ENCODE measurements at regions not wholly inside any gene's neighbourhood (a gene's known extent, or its start where the extent isn't known, plus 50 kb on each side); places are given as distances from the start of the nearest gene placed in this dataset.
"Not testable (repeated sequence)": the region's sequence is repeated elsewhere in the genome, so short reads cannot be mapped to it uniquely, and the experiment has no call there.

DNA sequence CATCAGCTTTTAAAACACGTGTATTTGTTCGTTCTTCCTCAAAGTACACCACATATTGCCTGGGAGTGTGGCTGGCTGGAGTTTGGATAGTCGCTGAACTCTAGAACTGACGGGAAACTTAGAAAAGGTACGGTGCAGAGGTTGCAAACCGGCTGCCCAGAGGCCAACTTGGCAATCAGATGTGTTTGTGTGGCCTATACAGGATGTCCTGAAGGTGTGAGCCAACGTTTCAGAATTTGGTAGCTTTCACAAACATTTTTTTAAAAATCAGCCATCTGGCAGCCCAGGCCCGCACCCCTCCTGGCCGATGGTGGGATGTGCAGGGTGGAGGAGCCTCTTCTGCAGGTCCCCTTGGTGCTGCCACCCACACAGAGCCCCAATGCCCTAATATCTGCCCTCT is 73.6 kb upstream of the SLC25A33 start:
- no peak for DNase-seq (ENCODE audit: low read depth in 2 of 2)

DNA sequence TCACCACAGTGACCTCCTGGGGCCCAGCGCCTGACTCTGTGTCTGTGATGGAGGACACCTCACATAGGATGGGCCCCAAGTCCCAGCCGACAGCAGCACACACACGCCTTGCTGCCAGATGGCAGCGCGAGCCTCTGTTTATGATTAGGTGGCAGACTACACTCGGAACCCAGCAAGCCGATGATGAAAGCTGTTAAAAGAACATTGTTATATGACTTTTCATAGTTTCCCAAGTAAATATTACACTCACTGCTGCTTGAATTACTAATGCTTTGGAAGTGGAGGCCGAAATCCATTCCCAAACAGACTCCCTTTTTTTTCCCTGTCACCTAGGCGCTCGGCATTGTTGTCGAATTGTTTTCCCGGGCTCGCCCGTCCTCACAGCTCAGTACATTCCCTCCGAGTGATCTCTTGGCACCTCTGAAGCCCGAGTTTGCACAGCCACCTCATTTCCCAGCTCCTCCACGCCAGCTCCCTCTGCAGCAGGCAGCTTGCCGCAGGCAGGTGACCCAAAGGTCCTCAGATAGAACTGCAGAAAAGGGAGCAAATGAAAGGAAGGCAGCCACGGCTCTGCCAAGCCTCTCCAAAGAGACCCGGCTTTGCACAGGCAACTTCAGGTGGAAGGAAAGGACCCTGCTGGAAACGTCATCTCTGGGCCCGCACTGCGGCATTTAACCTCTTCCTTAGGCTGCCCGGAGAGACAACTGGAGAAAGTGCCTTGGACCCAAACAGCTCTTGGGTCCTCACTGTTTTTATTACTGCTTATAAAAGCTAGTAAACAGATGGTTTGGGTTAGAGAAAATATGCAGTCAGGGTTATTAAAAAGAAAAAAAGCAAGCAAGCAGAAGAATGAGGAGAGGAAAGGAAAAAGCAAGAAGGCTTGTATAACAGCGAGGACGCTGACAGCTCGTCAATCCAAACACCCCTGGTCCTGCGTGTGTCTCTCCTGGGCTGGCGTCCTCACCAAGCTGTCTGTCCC is 72.2 kb upstream of the SLC25A33 start:
- DNase-seq (ENCODE audit: low read depth in 2 of 2), result no peak

DNA sequence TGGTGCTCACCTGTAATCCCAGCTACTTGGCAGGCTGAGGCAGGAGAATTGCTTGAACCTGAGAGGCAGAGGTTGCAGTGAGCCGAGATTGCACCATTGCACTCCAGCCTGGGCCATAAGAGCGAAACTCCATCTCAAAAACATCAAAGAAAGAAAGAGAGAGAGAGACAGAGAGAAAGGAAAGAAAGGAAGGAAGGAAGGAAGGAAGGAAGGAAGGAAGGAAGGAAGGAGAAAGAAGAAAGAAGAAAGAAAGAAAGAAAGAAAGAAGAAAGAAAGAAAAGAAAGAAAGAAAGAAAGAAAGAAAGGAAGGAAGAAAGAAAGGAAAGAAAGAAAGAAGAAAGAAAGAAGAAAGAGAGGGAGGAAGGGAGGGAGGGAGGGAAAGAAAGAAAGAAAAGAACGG is 69.4 kb upstream of the SLC25A33 start:
- DNase-seq (ENCODE audit: low read depth in 2 of 2), result not testable (repeated sequence)

DNA sequence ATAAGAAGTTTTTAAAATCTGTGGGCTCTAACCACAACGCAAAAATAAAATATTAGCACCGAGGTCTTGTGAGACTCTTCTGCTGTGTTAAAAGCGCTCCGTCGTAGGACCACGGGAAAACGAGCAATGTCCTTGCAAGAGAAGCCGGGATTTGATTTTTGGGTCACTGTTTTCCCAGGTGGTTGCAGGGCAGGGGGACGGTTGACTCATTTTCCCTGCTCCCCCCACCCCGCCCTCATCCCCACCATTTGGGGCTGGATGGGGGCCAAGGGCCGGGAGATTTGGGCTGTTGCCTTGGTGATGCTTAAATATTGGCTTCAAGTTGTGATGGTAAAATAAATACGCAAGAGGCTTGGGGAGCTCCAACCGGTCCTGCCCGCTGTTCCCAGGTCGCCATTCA is 67.6 kb upstream of the SLC25A33 start:
- DNase-seq (ENCODE audit: low read depth in 2 of 2), result no peak

DNA sequence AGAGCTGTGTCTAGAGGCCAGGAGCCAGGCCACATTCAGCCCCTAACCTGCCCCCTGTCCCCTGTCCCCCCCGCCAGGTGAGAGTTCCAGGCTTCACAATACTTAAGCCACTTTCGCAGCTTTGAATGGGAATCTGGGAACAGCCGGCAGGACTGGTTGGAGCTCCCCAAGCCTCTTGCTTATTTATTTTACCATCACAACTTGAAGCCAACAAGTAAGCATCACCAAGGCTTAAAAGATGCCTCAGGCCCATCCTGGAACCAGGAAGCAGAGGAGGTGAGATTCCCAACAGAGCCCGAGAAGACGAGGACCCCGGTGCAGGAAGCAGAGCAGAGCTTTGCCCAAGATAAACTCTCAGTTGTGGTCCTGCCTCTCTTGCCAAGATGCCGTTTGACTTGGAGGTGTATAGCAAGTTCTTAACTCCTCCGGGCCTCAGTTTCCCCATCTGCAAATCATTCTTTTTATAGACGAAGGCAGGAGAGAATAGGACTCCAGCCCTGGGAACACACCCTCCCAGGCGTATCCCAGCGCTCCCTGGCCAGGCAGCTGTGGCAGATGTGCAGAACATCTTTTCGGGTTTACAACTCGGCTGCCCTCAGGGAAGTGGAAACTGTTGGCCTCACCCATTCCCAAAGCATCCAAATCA is 66.8 kb upstream of the SLC25A33 start:
- DNase-seq (ENCODE audit: low read depth in 2 of 2), result no peak

DNA sequence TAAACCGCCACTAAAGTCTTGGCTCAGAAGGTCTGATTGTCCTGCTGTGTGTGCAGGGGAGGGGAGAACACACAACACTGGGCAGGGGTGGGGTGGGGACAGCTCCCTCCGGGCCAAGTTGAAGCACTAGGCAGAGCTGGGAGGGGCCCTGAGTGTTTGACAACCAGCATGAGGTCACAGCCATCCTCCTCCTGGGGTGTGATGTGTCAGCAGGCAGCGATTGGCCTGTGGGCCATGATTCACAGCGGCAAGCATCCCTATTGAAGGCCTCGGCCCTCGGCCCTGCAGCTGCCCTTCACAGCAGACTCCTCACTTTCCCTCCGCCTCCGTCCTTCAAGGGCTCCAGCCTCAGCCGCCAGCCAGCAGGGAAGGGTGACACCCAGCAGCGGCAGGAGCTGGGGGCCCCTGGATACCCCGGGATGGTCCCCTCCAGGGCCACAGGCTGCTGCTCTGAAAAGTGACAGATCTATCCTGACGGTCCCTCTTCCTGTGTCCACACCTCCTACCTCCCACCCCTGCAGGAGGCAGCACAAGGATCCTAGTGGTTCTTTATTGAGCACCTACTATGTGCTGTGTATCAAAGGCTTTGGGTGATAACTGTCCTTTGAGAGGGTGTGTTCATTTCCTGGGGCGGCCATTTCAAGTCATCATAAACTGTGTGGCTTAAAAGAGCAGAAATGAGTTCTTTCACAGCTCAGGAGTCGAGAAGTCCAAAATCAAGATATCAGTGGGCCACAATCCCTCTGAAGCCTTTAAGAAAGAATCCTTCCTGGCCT is 66.0 kb upstream of the SLC25A33 start:
- DNase-seq (ENCODE audit: low read depth in 2 of 2), result peak in 1 of 2 donors; percentile 4

DNA sequence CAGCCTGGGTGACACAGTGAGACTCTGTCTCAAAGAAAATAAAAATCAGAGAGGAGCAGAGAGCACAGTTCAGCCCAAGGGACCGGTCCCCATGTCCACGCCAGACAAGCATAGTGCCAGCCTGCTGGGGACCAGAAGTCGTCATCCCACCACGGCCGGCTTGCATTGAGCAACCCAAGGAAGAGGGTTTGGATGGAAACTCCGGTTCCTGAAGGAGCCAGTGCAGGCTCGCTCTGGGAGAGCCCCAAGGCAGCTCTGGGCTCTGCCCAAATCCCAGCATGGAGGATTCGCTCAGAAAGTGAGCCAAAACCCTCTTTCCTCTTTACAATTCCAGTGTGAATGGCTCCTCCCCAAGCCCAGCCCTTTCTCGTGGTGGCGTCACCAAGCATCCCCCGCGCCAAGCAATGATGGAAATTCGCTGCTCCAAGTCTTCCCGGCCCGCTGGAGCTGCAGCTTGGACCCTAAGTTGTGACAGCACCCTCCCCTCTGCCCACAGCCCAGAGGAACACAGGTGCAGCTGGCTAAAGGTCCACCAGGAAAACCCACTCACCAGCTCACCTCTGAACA is 64.1 kb upstream of the SLC25A33 start:
- no peak for DNase-seq (ENCODE audit: low read depth in 2 of 2)

DNA sequence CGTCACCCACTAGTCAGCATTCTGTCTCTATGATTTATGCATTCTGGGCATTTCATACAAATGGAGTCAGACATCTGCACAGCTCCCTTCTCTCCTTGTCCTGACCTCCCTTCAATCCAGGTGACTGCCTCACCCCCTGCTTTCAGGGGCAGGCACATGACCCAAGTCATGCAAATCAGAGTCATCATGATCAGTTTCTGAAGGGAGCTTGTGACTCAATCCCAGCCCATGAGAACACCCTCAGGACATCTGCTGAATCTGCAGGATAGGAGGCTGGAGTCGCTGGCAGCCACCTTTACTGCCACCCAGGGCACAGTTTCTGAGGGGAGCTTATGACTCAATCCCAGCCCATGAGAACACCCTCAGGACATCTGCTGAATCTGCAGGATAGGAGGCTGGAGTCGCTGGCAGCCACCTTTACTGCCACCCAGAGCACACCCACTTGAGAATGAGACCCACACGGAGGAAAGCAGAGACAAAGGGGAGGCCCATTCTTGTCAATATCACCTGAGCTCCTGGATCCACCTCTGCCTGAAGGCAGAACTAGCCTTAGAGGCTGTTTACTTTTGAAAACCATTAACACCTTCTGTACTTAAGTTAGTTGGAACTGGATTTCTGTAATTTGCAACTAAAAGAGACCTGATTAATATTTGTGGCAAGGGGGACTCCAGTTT is 62.3 kb upstream of the SLC25A33 start:
- DNase-seq (ENCODE audit: low read depth in 2 of 2), result peak in 1 of 2 donors; percentile 4

DNA sequence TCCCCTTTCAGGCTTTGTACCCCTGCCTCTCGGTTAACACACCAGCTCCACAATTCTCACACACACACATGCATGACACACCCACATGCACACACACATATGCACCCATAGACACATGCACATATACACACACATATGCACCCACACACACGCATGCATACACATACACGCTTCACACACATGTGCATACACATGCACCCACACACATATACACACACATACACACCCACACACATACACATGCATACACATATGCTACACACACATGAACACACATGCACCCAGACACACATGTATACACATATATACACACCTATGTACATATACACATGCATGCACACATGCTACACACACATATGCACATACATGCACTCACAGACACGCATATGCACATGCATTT is 61.7 kb upstream of the SLC25A33 start:
- DNase-seq (ENCODE audit: low read depth in 2 of 2), result no peak

DNA sequence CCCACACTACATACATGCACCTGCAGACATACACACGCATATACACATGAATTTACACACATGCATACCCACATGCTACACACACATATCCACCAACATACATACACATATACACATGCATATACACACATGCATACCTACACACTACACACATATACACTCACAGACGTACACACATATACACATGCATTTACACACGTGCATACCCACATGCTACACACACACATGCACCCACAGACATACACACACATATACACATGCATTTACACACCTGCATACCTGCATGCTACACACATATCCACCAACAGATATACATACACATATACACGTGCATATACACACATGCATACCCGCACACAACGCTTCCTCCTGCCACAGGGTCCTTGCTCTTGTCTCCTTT is 61.2 kb upstream of the SLC25A33 start:
- DNase-seq (ENCODE audit: low read depth in 2 of 2), result no peak

DNA sequence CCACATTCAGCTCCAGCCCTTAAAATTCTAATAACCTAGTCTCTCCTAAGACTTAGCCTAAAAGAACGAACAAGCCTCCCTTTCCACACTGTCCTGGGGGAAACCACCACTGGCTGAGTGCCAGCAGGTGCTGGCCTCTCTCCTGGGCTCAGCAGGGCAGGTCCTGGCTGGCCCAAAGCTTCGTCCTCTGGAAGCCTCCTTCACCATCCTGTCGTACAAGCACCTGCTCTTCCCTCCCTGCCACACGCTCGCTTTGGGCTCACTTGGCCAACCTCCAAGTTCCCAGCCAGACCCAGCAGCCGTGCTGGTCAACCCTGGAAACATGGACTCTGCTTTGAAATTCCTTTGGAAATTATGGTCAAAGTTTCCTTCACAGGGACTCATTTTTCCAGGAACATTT is 58.2 kb upstream of the SLC25A33 start:
- DNase-seq (ENCODE audit: low read depth in 2 of 2), result no peak

DNA sequence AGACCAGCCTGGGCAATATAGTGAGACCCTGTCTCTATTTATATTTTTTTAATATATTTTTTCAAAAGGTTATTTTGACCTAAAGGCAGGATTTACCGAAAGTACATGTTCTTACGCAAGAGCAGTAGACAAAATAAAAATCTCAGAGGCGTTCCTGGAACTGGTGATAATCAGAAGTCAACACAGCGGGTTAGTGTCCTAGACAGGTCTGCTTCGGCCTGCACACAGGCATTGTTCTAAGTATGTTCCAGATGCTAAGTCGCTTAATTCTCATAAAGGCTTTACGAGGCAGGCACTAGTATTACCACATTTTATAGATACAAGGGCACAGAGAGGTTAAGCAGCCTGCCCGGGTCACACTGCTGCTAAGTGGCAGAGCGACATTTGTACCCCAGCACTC is 56.9 kb upstream of the SLC25A33 start:
- DNase-seq (ENCODE audit: low read depth in 2 of 2), result no peak

DNA sequence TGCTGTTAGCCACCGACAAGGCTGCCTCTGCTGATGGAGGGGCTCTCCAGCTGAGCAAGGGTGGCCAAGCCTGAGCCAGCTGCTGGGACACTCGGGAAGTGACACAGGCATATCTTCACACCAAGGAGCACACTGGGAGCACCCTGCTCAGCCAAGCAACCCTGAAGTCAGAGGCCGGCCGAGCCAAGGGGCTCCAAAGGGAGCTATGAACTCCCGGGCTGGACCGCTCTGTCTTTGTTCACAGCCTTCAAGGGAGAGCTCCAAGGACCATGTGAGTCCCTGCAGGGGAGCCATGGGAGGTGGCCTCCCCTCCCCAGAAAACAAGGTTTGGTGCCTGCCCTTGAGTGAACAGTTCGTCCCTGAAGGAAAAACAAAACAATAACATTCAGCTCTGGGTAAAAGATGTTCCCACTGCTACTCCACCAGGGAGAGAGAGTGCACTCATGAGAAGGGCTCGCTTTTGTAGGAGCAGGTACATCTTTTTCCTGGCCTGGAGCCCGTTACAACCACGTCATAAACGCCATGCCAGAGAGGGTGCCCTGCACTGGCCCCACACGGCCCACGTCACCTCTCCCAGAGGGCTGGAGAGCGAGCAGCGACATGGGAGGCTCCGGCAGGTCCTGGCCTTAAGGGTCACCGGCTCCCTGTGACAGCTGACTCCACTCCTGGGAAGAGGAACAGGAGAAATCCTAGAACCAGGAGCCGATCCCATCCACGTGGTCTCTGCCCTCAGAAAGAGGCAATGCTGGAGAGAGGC is 56.3 kb upstream of the SLC25A33 start:
- no peak for DNase-seq (ENCODE audit: low read depth in 2 of 2)

DNA sequence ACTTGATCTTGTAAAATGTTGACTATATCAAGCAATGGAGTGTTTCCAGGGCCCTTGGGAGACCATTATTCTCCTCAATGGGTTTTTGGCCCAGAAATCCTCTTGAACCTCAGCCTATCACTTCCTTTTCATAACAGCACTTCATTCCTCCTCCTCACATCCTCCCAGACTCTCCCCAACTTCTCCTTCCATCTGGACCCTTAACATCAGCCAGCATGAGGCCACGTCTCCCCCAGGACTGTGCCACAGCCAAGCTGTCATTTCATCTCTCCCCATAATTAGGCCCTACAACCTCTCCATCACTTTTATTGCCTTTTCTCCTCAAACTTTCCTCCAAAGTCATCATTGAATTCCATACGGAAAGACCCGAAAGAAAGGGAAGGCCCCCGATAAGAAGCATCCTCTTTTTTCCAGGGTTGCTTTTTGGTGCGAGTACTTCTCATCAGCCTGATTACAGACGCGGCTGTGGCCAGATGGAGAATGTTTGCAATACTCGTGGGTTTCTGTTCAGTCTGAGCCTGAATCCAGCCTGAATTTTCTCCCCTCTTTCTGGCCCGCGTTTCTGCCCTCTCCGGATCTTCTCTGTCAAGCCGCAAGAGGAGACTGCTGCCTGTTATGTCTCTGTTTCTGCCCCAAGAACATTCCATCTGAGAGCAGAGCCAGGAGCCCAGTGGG is 52.7 kb upstream of the SLC25A33 start:
- DNase-seq (ENCODE audit: low read depth in 2 of 2), result no peak
